Pancreas (tissue), 10 donors: ENCODE measurements at regions not wholly inside any gene's neighbourhood (a gene's known extent, or its start where the extent isn't known, plus 50 kb on each side); places are given as distances from the start of the nearest gene placed in this dataset.
A peak's percentile ranks its signal among the peaks of the same experiment; 100 is the strongest.

Experiments used
- ATAC-seq, 4 donors: fragments of 200-7000 bp; cut with Tn5 transposase; one replicate each; pipeline versions ENCODE4 v1.8.0 to v1.9.1; 2020; ENCODE audit warnings: mild to moderate bottlenecking in 4 of 4, moderate library complexity in 4 of 4
- DNase-seq, 6 donors: peaks; one replicate each; pipeline ENCODE4 v3.0.0-alpha.2; 2020
- FAIRE-seq: peaks from 2 replicates; lab custom pipeline; 2012; peaks lifted over from hg19 to GRCh38; lab: Jason Lieb, UNC
- H3K27ac ChIP-seq, 4 donors: fragments of 200-600 bp; sonication (generic); 1 replicate in 3 of 4; 2 replicates in 1 of 4; pipeline versions ENCODE4 v1.5.0 to v1.8.0; 2020
- H3K27me3 ChIP-seq, 4 donors: fragments of 200-600 bp; one replicate each; pipeline ENCODE4 v1.8.0; 2021
- H3K36me3 ChIP-seq, 3 donors: fragments of 200-600 bp; sonication (generic) in 1 of 3; one replicate each; pipeline versions ENCODE4 v1.5.0 to v1.8.0; 2020 to 2021
- H3K4me1 ChIP-seq, 3 donors: fragments of 200-600 bp; one replicate each; pipeline ENCODE4 v1.8.0; 2021
- H3K4me3 ChIP-seq, 4 donors: fragments of 200-600 bp; sonication (generic) in 2 of 4; one replicate each; pipeline versions ENCODE4 v1.5.0 to v1.8.0; 2020 to 2021
- H3K9me3 ChIP-seq, 4 donors: fragments of 200-600 bp; one replicate each; pipeline ENCODE4 v1.8.0; 2021
- WGBS, 2 donors: extraction: QIAGEN DNeasy Blood & Tissue Kit; methylation state at CpG; one replicate each; pipeline ENCODE4 v1.1.7; 2013; 5-methylcytosine and 5-hydroxymethylcytosine counted together
- intact Hi-C, 3 donors: fragments of 100-400 bp; cut with DNase I; formaldehyde crosslinking; loops; one replicate each; pipeline versions ENCODE4 v1.11.1 to v1.14.2; 2022
- TF ChIP-seq, protein P1 (sequence below), 4 donors: fragments of 200-600 bp; sonication (generic) in 3 of 4; IDR thresholded peaks; one replicate each; pipeline versions ENCODE4 v1.5.0 to v1.8.0; 2021; ENCODE audit warnings: antibody characterized with exemption in 4 of 4
- donor health status: healthy with polysubstance abuse.
- donor health status: DM: no; HTN: no; CAD: no; lungs with moderate emphysema.
- donor health status: DM: no; HTN: no; CAD: no.
- donor health status: control.
- donor health status: control.
- donor health status: Bipolar disorder and iron deficiency.
- donor health status: DM: yes; HTN: yes; CAD: no.
- donor health status: DM: no; HTN: no; CAD: no.
- donor health status: DM: no; HTN: no; CAD: no.
- donor health status: DM: yes; HTN: yes; CAD: no.

DNA sequence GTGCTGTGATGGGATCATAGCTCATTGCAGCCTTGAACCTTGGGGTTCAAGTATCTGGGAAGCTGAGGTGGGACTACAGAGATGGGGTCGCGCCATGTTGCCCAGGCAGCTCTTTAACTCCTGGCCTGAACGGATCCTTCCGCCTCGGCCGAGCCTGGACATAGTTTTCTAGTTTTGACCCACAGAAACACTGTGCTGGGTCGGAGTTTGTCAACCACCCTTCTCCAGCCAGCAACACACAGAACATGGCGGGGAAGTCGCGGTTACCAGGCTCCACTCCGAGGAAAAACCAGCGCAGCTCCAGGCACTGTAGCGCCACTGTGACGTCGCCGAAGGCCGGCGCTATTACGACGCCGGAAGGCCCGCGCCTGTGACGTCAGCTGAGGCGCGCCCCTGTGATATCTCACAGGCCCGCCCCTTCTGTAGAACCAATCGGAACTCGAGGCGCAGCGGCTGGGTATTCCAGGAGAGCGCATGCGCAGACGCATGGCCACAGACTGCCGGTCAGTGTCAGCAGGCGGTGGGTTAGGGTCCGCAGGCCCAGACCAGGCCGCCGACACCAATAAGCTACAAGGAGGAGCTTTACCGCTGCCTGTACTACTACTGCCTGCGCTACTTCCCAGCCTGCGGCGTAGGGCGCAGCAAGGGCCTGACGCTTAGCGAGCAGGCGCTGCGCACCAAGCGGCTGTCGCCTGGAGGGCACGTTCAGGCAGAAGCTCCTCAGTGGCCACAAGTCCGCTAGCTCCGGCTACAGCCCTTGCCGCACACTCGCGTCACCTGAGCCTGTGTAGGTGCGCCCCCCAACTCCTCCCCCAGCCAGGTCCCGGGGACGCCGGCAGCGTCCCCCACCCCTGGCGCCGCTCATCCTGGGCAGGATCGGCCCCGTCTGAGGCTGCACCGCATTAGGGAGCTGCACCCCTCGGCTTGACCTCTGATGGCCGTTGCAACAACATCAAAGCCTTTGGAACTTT is 135.2 kb upstream of the KCTD7 start:
- intact Hi-C loops, result no loop called here
- DNase-seq, result peak; percentile 97 to 99 (median 98)
- Histone ChIP-seq H3K4me3 (peak overlapping the region; percentile 65 to 75 (median 70)), H3K27ac (peak overlapping the region; percentile 83 to 95 (median 90)), H3K9me3 (no peaks in the 10 kb centered on the region), H3K36me3 (no peaks in the 10 kb centered on the region), H3K4me1 (no peaks in the 10 kb centered on the region), H3K27me3 (no peaks in the 10 kb centered on the region)
- FAIRE-seq, result no peak
- peak; percentile 97 to 99 (median 98) for ATAC-seq
- TF ChIP-seq, protein P1, sequence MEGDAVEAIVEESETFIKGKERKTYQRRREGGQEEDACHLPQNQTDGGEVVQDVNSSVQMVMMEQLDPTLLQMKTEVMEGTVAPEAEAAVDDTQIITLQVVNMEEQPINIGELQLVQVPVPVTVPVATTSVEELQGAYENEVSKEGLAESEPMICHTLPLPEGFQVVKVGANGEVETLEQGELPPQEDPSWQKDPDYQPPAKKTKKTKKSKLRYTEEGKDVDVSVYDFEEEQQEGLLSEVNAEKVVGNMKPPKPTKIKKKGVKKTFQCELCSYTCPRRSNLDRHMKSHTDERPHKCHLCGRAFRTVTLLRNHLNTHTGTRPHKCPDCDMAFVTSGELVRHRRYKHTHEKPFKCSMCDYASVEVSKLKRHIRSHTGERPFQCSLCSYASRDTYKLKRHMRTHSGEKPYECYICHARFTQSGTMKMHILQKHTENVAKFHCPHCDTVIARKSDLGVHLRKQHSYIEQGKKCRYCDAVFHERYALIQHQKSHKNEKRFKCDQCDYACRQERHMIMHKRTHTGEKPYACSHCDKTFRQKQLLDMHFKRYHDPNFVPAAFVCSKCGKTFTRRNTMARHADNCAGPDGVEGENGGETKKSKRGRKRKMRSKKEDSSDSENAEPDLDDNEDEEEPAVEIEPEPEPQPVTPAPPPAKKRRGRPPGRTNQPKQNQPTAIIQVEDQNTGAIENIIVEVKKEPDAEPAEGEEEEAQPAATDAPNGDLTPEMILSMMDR (IDR thresholded peaks at IDR 0.05), result peak in 1 of 4 donors; percentile 10
- 0% methylated on average over 67 to 68 of the region's 68 CpGs for WGBS, 2 donors

GRCh38 chr7:66497346-66497745 is 131.3 kb upstream of the KCTD7 start:
- DNase-seq, result no peak
- WGBS, 2 donors, result 88 to 90% methylated on average over 5 of the region's 5 CpGs

GRCh38 chr7:66500087-66500486 is 128.6 kb upstream of the KCTD7 start:
- ATAC-seq, result no peak
- no peaks in the 10 kb centered on the region for H3K27me3 ChIP-seq
- DNase-seq, result no peak
- WGBS, 2 donors, result 96 to 98% methylated on average over 3 of the region's 3 CpGs
- intact Hi-C loops, result no loop called here
- no peaks in the 10 kb centered on the region for H3K36me3 ChIP-seq
- TF ChIP-seq, protein P1 (IDR thresholded peaks at IDR 0.05), result no peak
- H3K4me1 ChIP-seq, result peaks cover 0 to 9% (median 8%) of the 10 kb centered on the region in 3 donors
- FAIRE-seq, result no peak
- no peak overlapping the region for H3K4me3 ChIP-seq
- no peaks in the 10 kb centered on the region for H3K9me3 ChIP-seq
- H3K27ac ChIP-seq, result no peak overlapping the region

More at GRCh38 chr7:66497346-66497745, 131.3 kb upstream of the KCTD7 start:
- Histone ChIP-seq H3K27me3 (no peaks in the 10 kb centered on the region), H3K27ac (no peak overlapping the region), H3K9me3 (no peaks in the 10 kb centered on the region), H3K4me3 (no peak overlapping the region), H3K36me3 (no peaks in the 10 kb centered on the region), H3K4me1 (peaks cover 0 to 9% (median 8%) of the 10 kb centered on the region in 3 donors)
- no peak for ATAC-seq
- TF ChIP-seq, protein P1 (IDR thresholded peaks at IDR 0.05), result no peak
- intact Hi-C loops, result no loop called here
- FAIRE-seq, result no peak

- ATAC-seq (peak in 3 of 4 donors; percentile 36 to 48 (median 39)), FAIRE-seq (no peak), DNase-seq (peak in 2 of 6 donors; percentile 35 to 40)
- no peaks in the 10 kb centered on the region for H3K9me3 ChIP-seq
- no peak overlapping the region for H3K4me3 ChIP-seq
- 70 to 72% methylated on average over 12 of the region's 12 CpGs for WGBS, 2 donors
- no peaks in the 10 kb centered on the region for H3K36me3 ChIP-seq
- no peak overlapping the region for H3K27ac ChIP-seq
- peaks cover 0 to 9% (median 8%) of the 10 kb centered on the region in 3 donors for H3K4me1 ChIP-seq
- H3K27me3 ChIP-seq, result no peaks in the 10 kb centered on the region
- TF ChIP-seq, protein P1 (IDR thresholded peaks at IDR 0.05), result no peak
- intact Hi-C loops, result no loop called here
Measured at GRCh38 chr7:66502230-66503035, 126.2 kb upstream of the KCTD7 start.
